Caco-2 (cell line): ENCODE measurements at regions not wholly inside any gene's neighbourhood (a gene's known extent, or its start where the extent isn't known, plus 50 kb on each side); places are given as distances from the start of the nearest gene placed in this dataset.
A peak's percentile ranks its signal among the peaks of the same experiment; 100 is the strongest.

ENCODE experiments used
- BruUV-seq: library from RNA; stranded (reverse); fragments of 400-500 nt; replicated peaks from 2 replicates; lab custom pipeline; 2021; lab: Mats Ljungman, UMichigan
- CTCF ChIA-PET: fragments of 300-600 bp; sonication (Branson Sonifier 250); formaldehyde crosslinking; loops from one replicate; lab custom pipeline; 2022; ENCODE audit warnings: antibody characterized with exemption; lab: Charles Lee
- POLR2A ChIA-PET: fragments of 300-600 bp; sonication (Branson Sonifier 250); formaldehyde crosslinking; loops from one replicate; lab custom pipeline; 2022; ENCODE audit warnings: antibody characterized with exemption; lab: Charles Lee
- DNase-seq, 2 experiments: peaks; one replicate each; pipeline versions ENCODE4 v3.0.0 to v3.0.0-alpha.2; 2020 to 2022
- H3K27me3 ChIP-seq: replicated peaks from 2 replicates; pipeline ENCODE4 v1.6.0; 2011; ENCODE audit warnings: low read length; ENCODE audit not compliant: control insufficient read depth, insufficient read depth
- H3K36me3 ChIP-seq: 2 replicates; pipeline ENCODE4 v1.5.1; 2011; ENCODE audit warnings: low read length; ENCODE audit not compliant: control insufficient read depth, insufficient read depth
- H3K4me1 ChIP-seq: fragments of 250-450 bp; sonication (Bioruptor Pico); 2 replicates; pipeline ENCODE4 v1.5.1; 2020; ENCODE audit warnings: mild to moderate bottlenecking
- H3K4me3 ChIP-seq: 2 replicates; pipeline ENCODE4 v1.5.1; 2011; ENCODE audit warnings: low read depth, mild to moderate bottlenecking, control low read depth, low read length
- H3K9me3 ChIP-seq: fragments of 250-450 bp; sonication (Bioruptor Pico); 2 replicates; pipeline ENCODE4 v1.5.1; 2020; ENCODE audit warnings: mild to moderate bottlenecking, moderate library complexity
- H3K27ac Mint-ChIP-seq: one replicate; pipeline ENCODE4 v1.8.0; 2022; ENCODE audit warnings: mixed read lengths; ENCODE audit not compliant: unreplicated experiment
- H3K27me3 Mint-ChIP-seq: one replicate; pipeline ENCODE4 v1.8.0; 2022; ENCODE audit warnings: mixed read lengths; ENCODE audit not compliant: insufficient read depth, unreplicated experiment
- H3K36me3 Mint-ChIP-seq: one replicate; pipeline ENCODE4 v1.8.0; 2022; ENCODE audit warnings: mild to moderate bottlenecking, mixed read lengths; ENCODE audit not compliant: insufficient read depth, unreplicated experiment
- H3K4me1 Mint-ChIP-seq: one replicate; pipeline ENCODE4 v1.8.0; 2022; ENCODE audit warnings: low read depth, mixed read lengths; ENCODE audit not compliant: unreplicated experiment
- H3K4me3 Mint-ChIP-seq: one replicate; pipeline ENCODE4 v1.8.0; 2022; ENCODE audit warnings: mild to moderate bottlenecking, moderate library complexity, mixed read lengths; ENCODE audit not compliant: unreplicated experiment
- H3K9me3 Mint-ChIP-seq: one replicate; pipeline ENCODE4 v1.8.0; 2022; ENCODE audit warnings: mixed read lengths; ENCODE audit not compliant: unreplicated experiment
- intact Hi-C: fragments of 100-400 bp; cut with micrococcal nuclease; formaldehyde crosslinking; loops from one replicate; pipeline ENCODE4 v1.10.0; 2022; ENCODE audit not compliant: unreplicated experiment
- TF ChIP-seq, protein P1 (sequence below), 2 experiments: fragments of 200-600 bp in 1 of 2; IDR thresholded peaks; 1 replicate in 1 of 2; 2 replicates in 1 of 2; pipeline versions ENCODE4 v1.5.1 to v1.8.0; 2011 to 2022; ENCODE audit warnings: antibody characterized with exemption in 1 of 2, control low read depth in 1 of 2, inconsistent platforms in 1 of 2, low read depth in 1 of 2, low read length in 1 of 2, mild to moderate bottlenecking in 1 of 2, moderate library complexity in 1 of 2; ENCODE audit not compliant: insufficient read depth in 1 of 2, severe bottlenecking in 1 of 2, unreplicated experiment in 1 of 2

DNA sequence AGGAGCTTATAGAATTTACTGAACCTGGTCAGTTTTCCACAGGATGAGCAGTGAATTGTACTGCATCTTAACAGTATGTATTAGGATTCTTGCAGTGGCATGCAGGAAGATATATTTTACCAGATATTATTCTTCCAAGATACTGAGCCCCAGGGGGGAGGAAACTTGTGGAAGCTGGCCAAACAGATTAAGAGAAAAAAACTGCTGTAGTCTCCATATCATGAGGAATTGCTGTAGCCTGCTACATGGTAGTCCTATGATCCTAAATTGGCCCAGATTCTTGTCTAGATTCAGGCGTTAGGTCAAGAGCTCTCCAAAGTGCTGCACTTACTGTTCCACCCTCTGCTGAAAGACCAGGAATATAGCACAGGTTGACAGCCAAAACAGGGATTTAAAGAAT lies 275.5 kb upstream of the TAS2R1 start:
- ChIA-PET CTCF (no interaction called here), POLR2A (no interaction called here)
- Mint-ChIP-seq H3K27ac (no peak overlapping the region), H3K27me3 (no peaks in the 10 kb centered on the region), H3K9me3 (no peaks in the 10 kb centered on the region), H3K36me3 (no peaks in the 10 kb centered on the region), H3K4me3 (no peak overlapping the region), H3K4me1 (no peaks in the 10 kb centered on the region)
- no peaks in the 10 kb centered on the region for H3K27me3 ChIP-seq
- intact Hi-C loops, result loop anchor here (10.0 kb wide), 1 partner anchor 129 kb away; no protein-coding TSS in a partner anchor
- H3K36me3 ChIP-seq, result no peaks in the 10 kb centered on the region
- TF ChIP-seq, protein P1, sequence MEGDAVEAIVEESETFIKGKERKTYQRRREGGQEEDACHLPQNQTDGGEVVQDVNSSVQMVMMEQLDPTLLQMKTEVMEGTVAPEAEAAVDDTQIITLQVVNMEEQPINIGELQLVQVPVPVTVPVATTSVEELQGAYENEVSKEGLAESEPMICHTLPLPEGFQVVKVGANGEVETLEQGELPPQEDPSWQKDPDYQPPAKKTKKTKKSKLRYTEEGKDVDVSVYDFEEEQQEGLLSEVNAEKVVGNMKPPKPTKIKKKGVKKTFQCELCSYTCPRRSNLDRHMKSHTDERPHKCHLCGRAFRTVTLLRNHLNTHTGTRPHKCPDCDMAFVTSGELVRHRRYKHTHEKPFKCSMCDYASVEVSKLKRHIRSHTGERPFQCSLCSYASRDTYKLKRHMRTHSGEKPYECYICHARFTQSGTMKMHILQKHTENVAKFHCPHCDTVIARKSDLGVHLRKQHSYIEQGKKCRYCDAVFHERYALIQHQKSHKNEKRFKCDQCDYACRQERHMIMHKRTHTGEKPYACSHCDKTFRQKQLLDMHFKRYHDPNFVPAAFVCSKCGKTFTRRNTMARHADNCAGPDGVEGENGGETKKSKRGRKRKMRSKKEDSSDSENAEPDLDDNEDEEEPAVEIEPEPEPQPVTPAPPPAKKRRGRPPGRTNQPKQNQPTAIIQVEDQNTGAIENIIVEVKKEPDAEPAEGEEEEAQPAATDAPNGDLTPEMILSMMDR (IDR thresholded peaks at IDR 0.05; ENCODE audit: insufficient read depth in 1 of 2, low read depth in 1 of 2, low read length in 1 of 2, severe bottlenecking in 1 of 2, unreplicated experiment in 1 of 2), result no peak
- no TSS peak for BruUV-seq
- H3K4me3 ChIP-seq, result no peak overlapping the region
- no peaks in the 10 kb centered on the region for H3K9me3 ChIP-seq
- DNase-seq, result no peak
- no peaks in the 10 kb centered on the region for H3K4me1 ChIP-seq

DNA sequence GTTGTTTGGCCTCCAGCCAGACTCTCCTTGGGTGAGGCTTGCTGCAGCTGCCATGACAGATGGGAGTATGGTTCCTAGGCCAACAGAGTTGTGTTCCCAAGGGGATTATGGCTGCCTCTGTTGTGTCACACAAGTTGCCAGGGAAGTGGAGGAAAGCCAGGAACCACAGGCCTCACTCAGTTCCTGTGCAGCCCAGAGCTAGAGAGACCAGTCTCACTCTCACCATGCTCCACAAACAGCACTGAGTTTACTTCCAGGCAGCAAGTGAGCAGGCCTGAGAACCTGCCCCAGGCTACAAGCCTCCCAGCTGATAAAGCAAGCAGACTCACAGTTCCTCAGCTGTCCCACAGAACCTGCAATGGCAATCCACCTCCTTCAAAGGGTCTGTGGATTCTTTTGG lies 273.6 kb upstream of the TAS2R1 start:
- Histone ChIP-seq H3K27me3 (no peaks in the 10 kb centered on the region), H3K36me3 (no peaks in the 10 kb centered on the region), H3K9me3 (no peaks in the 10 kb centered on the region), H3K4me3 (no peak overlapping the region), H3K4me1 (no peaks in the 10 kb centered on the region)
- Mint-ChIP-seq H3K4me3 (no peak overlapping the region), H3K9me3 (no peaks in the 10 kb centered on the region), H3K36me3 (no peaks in the 10 kb centered on the region), H3K27me3 (no peaks in the 10 kb centered on the region), H3K27ac (no peak overlapping the region), H3K4me1 (no peaks in the 10 kb centered on the region)
- ChIA-PET CTCF (no interaction called here), POLR2A (no interaction called here)
- TF ChIP-seq, protein P1 (IDR thresholded peaks at IDR 0.05; ENCODE audit: insufficient read depth in 1 of 2, low read depth in 1 of 2, low read length in 1 of 2, severe bottlenecking in 1 of 2, unreplicated experiment in 1 of 2), result no peak
- intact Hi-C loops, result loop anchor here (10.0 kb wide), 1 partner anchor 131 kb away; no protein-coding TSS in a partner anchor
- DNase-seq, result no peak
- no TSS peak for BruUV-seq

DNA sequence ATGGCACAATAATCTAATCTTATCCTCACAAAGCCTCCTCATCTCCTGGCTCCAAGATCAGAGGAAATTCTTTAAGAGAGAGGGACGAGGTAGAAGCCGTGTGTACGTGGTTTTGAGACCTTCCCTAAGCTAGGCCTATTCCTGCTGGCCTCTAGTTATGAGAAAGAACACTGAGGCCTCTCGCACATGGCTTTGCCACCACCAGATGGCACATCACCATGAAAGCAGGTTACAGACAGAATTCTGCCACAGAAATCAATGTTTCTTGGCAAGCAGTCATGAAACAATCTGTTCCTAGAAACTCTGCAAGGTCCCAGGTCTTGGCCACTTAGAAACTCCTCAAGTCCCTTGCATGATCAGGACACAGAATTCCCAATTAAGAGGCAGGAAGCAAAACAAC lies 268.2 kb upstream of the TAS2R1 start:
- no peaks in the 10 kb centered on the region for H3K36me3 ChIP-seq
- H3K27ac Mint-ChIP-seq, result no peak overlapping the region
- H3K27me3 Mint-ChIP-seq, result no peaks in the 10 kb centered on the region
- no peaks in the 10 kb centered on the region for H3K4me1 Mint-ChIP-seq
- CTCF ChIA-PET, result interaction anchor here (1.0 to 1.3 kb wide), 2 partner anchors 132 to 235 kb away, joined by 3 to 4 read pairs; no protein-coding TSS in a partner anchor
- H3K9me3 Mint-ChIP-seq, result no peaks in the 10 kb centered on the region
- TF ChIP-seq, protein P1 (IDR thresholded peaks at IDR 0.05; ENCODE audit: insufficient read depth in 1 of 2, low read depth in 1 of 2, low read length in 1 of 2, severe bottlenecking in 1 of 2, unreplicated experiment in 1 of 2), result peak; percentile 55 to 76
- POLR2A ChIA-PET, result no interaction called here
- H3K36me3 Mint-ChIP-seq, result no peaks in the 10 kb centered on the region
- no peaks in the 10 kb centered on the region for H3K4me1 ChIP-seq
- DNase-seq, result peak in 1 of 2 experiments; percentile 49
- no peaks in the 10 kb centered on the region for H3K27me3 ChIP-seq
- BruUV-seq, result no TSS peak
- no peaks in the 10 kb centered on the region for H3K9me3 ChIP-seq
- intact Hi-C loops, result loop anchor here (1.0 to 5.0 kb wide), 3 partner anchors 234 to 334 kb away; no protein-coding TSS in a partner anchor
- H3K4me3 ChIP-seq, result no peak overlapping the region
- H3K4me3 Mint-ChIP-seq, result no peak overlapping the region
